OCI-LY7 (cell line): ENCODE measurements at regions not wholly inside any gene's neighbourhood (a gene's known extent, or its start where the extent isn't known, plus 50 kb on each side); places are given as distances from the start of the nearest gene placed in this dataset.

Experiments used
- CTCF ChIP-seq: fragments of 200-600 bp; sonication (generic); conservative IDR thresholded peaks from 2 replicates; pipeline ENCODE4 v1.5.1; 2014; ENCODE audit warnings: mild to moderate bottlenecking, antibody characterized with exemption, low read length, moderate library complexity, mixed read lengths
- EZH2phosphoT487 ChIP-seq: fragments of 200-600 bp; sonication (generic); IDR thresholded peaks from 2 replicates; pipeline ENCODE4 v1.6.1; 2018; ENCODE audit warnings: low read depth, borderline replicate concordance, mild to moderate bottlenecking, mixed run types, antibody characterized with exemption, low read length, moderate library complexity, mixed read lengths

- TF ChIP-seq CTCF (no peak), EZH2phosphoT487 (no peak)
These were observed 386.3 kb downstream of the AASDHPPT start for GRCh38 chr11:106463796-106464201.
